T47D (cell line): ENCODE measurements at regions not wholly inside any gene's neighbourhood (a gene's known extent, or its start where the extent isn't known, plus 50 kb on each side); places are given as distances from the start of the nearest gene placed in this dataset.

ENCODE experiments used
- DNase-seq, 2 experiments: peaks; one replicate each; pipeline versions ENCODE4 v3.0.0 to v3.0.0-alpha.2; 2011 to 2012; ENCODE audit warnings: low read depth in 1 of 2, low spot score in 1 of 2
- JUND ChIP-seq: IDR thresholded peaks from 2 replicates; pipeline ENCODE4 v1.6.1; 2012; ENCODE audit warnings: low read depth
- in situ Hi-C: cut with HindIII; loops from 2 replicates; pipeline ENCODE4 v1.10.0; 2016; ENCODE audit warnings: low sequenced_read_pairs, low pct_unique_long_range_greater_than_20kb

- in situ Hi-C loops = no loop called here
- TF ChIP-seq JUND = no peak
- peak in 1 of 2 experiments; percentile 18 for DNase-seq
Measured at GRCh38 chr13:47459512-47459911, 541.6 kb downstream of the SUCLA2 start.

DNA sequence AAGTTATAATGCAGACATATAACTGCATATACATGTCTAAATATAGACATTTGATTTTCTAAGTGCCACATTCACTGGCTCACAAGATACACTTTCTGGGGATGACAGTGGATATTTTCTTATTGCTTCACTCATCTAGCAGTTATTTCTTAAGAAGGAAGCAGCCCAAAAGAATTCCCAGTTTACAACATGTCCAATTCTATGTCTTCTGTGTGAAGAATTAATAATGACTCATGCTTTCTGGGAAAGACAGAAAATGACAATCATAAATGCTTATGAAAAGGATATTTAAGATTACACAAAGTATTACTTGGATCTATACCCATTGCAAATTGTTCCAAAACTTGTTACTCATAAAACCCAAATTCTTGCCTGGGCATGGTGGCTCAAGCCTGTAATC, 543.4 kb downstream of the SUCLA2 start:
- TF ChIP-seq JUND = no peak
- no peak for DNase-seq
- in situ Hi-C loops = no loop called here

GRCh38 chr13:47455626-47456025, 545.4 kb downstream of the SUCLA2 start:
- no peak for TF ChIP-seq JUND
- in situ Hi-C loops = no loop called here
- DNase-seq = no peak

DNA sequence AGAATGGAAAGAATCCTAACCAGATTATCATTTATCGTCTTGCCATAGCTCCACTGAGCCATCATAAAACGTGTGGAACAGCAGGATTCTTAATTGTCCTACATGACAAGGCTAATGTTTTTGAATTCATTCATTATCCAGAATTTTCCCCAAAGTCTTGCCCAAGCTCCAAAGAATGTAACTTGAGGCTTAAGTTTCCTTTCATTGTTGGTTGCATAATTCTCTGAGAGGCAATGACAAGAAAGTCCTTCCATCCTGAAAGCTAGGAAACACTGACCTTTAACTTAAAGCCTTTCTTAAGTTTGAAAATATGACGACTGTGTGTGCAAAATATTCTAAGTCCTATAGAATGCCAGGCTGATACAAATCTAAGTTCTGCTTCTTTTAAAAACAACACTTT, 546.1 kb downstream of the SUCLA2 start:
- no peak for DNase-seq
- no peak for TF ChIP-seq JUND
- in situ Hi-C loops = no loop called here

DNA sequence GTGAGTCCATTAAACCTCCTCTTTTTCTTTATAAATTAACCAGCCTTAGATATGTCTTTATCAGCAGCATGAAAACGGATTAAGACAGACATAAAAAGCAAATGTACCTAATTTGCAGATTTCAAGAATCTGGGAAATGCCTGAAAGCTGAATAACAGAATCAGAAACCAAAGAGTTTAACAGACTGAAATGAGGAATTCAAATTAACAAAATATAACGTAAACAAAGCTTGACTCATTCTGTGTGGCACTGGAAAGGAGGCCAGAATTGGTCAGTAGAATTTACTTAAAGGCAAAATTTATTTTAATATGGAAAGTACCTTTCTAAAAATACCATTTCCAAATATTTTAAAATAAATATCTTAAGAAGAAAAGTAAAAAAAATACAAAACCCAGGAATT, 540.6 kb upstream of the HTR2A start:
- no peak for DNase-seq
- no peak for TF ChIP-seq JUND
- in situ Hi-C loops = no loop called here

- in situ Hi-C loops = no loop called here
- no peak for DNase-seq
- TF ChIP-seq JUND = no peak
Measured at GRCh38 chr13:47433461-47434005, 536.7 kb upstream of the HTR2A start.

- TF ChIP-seq JUND = no peak
- DNase-seq = peak in 1 of 2 experiments; percentile 12
- in situ Hi-C loops = no loop called here
Measured at GRCh38 chr13:47426126-47426849, 529.4 kb upstream of the HTR2A start.

GRCh38 chr13:47421525-47421924, 524.7 kb upstream of the HTR2A start:
- DNase-seq = no peak
- no peak for TF ChIP-seq JUND
- in situ Hi-C loops = no loop called here

GRCh38 chr13:47420568-47420967, 523.7 kb upstream of the HTR2A start:
- in situ Hi-C loops = no loop called here
- DNase-seq = no peak
- TF ChIP-seq JUND = no peak

- DNase-seq = no peak
- no peak for TF ChIP-seq JUND
- in situ Hi-C loops = no loop called here
Measured at GRCh38 chr13:47420020-47420419, 523.2 kb upstream of the HTR2A start.

DNA sequence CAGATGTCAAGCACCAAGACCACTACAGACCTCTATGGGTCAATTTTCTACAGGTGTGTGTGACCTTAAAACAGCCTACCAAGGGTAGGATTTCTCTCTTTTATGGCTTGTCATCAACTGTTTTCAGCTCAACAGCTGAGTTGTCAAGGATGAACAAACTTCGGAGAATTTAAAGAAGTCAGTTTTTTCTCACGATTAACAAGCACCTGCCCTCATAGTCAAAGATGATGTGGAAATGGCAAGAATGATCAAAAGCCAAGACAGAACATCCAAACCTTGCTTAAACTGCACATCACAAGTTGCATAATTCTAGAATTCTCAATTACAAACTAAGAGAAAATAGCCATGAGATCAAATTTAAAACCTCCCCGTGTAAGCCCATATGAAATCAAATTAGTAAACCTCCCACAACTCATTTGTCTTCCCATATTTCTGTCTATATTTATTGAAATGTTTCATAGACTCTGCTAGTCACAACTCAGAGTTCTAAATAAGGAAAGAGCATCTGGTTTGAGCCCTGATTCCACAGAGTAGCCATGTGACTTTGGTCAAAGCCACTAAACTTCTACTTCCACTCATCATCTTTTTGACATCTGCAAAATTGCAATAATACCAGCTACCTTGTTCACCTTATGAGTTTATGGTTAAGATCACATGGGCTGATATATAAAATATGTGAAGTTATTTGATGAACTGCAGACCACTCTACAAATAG, 521.5 kb upstream of the HTR2A start:
- DNase-seq = no peak
- no peak for TF ChIP-seq JUND
- in situ Hi-C loops = no loop called here

- in situ Hi-C loops = no loop called here
- no peak for TF ChIP-seq JUND
- DNase-seq = no peak
Measured at GRCh38 chr13:47417485-47417884, 520.6 kb upstream of the HTR2A start.

- no peak for DNase-seq
Measured at GRCh38 chr13:47415048-47415447, 518.2 kb upstream of the HTR2A start.

More at GRCh38 chr13:47415048-47415447, 518.2 kb upstream of the HTR2A start:
- TF ChIP-seq JUND = no peak
- in situ Hi-C loops = no loop called here
